Cardiac fibroblast (primary cell): ENCODE measurements at regions not wholly inside any gene's neighbourhood (a gene's known extent, or its start where the extent isn't known, plus 50 kb on each side); places are given as distances from the start of the nearest gene placed in this dataset.
A peak's percentile ranks its signal among the peaks of the same experiment; 100 is the strongest.

Experiments used
- DNase-seq, 2 donors: peaks; one replicate each; pipeline versions ENCODE4 v3.0.0 to v3.0.0-alpha.2; 2010; ENCODE audit warnings: low read depth in 2 of 2
- H3K4me3 ChIP-seq, 2 donors: replicated peaks in 1 of 2; 1 replicate in 1 of 2; 2 replicates in 1 of 2; pipeline ENCODE4 v1.5.1; 2011; ENCODE audit warnings: low read depth in 2 of 2, low read length in 2 of 2, mild to moderate bottlenecking in 2 of 2, moderate library complexity in 1 of 2
- CTCF ChIP-seq: IDR thresholded peaks from one replicate; pipeline ENCODE4 v1.5.1; 2011; ENCODE audit warnings: low read depth, mild to moderate bottlenecking, low read length, inconsistent platforms

- H3K4me3 ChIP-seq: no peak overlapping the region
- DNase-seq: peak in 1 of 2 donors; percentile 43
- no peak for TF ChIP-seq CTCF
Measured at GRCh38 chr11:45449036-45449601, 163.0 kb upstream of the SYT13 start.

- TF ChIP-seq CTCF: no peak
- DNase-seq: no peak
- H3K4me3 ChIP-seq: no peak overlapping the region
Measured at GRCh38 chr11:45448561-45448960, 162.4 kb upstream of the SYT13 start.

- no peak for TF ChIP-seq CTCF
- H3K4me3 ChIP-seq: no peak overlapping the region
- no peak for DNase-seq
Measured at GRCh38 chr11:45446998-45447397, 160.9 kb upstream of the SYT13 start.

- no peak overlapping the region for H3K4me3 ChIP-seq
- no peak for TF ChIP-seq CTCF
- DNase-seq: no peak
Measured at GRCh38 chr11:45446434-45446833, 160.3 kb upstream of the SYT13 start.

GRCh38 chr11:45444796-45445195, 158.7 kb upstream of the SYT13 start:
- DNase-seq: no peak

GRCh38 chr11:45440111-45440510, 154.0 kb upstream of the SYT13 start:
- no peak for TF ChIP-seq CTCF
- DNase-seq: no peak
- no peak overlapping the region for H3K4me3 ChIP-seq

More at GRCh38 chr11:45444796-45445195, 158.7 kb upstream of the SYT13 start:
- no peak for TF ChIP-seq CTCF
- no peak overlapping the region for H3K4me3 ChIP-seq

GRCh38 chr11:45436966-45437365, 150.8 kb upstream of the SYT13 start:
- TF ChIP-seq CTCF: no peak
- no peak for DNase-seq
- H3K4me3 ChIP-seq: no peak overlapping the region
